22Rv1 (cell line): ENCODE measurements at regions not wholly inside any gene's neighbourhood (a gene's known extent, or its start where the extent isn't known, plus 50 kb on each side); places are given as distances from the start of the nearest gene placed in this dataset.

Experiments used
- ZFX ChIP-seq: fragments of 450-650 bp; IDR thresholded peaks from 2 replicates; pipeline ENCODE4 v1.6.1; 2017; ENCODE audit warnings: antibody characterized with exemption, borderline replicate concordance
- TF ChIP-seq, protein P1 (sequence below): fragments of 450-650 bp; IDR thresholded peaks from 2 replicates; pipeline ENCODE4 v1.5.1; 2017; ENCODE audit warnings: mild to moderate bottlenecking

GRCh38 chr4:26085551-26085950 lies 171.5 kb downstream of the SMIM20 start:
- TF ChIP-seq, protein P1, sequence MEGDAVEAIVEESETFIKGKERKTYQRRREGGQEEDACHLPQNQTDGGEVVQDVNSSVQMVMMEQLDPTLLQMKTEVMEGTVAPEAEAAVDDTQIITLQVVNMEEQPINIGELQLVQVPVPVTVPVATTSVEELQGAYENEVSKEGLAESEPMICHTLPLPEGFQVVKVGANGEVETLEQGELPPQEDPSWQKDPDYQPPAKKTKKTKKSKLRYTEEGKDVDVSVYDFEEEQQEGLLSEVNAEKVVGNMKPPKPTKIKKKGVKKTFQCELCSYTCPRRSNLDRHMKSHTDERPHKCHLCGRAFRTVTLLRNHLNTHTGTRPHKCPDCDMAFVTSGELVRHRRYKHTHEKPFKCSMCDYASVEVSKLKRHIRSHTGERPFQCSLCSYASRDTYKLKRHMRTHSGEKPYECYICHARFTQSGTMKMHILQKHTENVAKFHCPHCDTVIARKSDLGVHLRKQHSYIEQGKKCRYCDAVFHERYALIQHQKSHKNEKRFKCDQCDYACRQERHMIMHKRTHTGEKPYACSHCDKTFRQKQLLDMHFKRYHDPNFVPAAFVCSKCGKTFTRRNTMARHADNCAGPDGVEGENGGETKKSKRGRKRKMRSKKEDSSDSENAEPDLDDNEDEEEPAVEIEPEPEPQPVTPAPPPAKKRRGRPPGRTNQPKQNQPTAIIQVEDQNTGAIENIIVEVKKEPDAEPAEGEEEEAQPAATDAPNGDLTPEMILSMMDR, result no peak
- no peak for TF ChIP-seq ZFX
